AG04450 (cell line): ENCODE measurements at regions not wholly inside any gene's neighbourhood (a gene's known extent, or its start where the extent isn't known, plus 50 kb on each side); places are given as distances from the start of the nearest gene placed in this dataset.

Source experiments
- CTCF ChIA-PET: fragments of 300-600, 350-600 bp; formaldehyde crosslinking; extraction: SDS; loops from one replicate; lab custom pipeline; 2022; ENCODE audit warnings: antibody characterized with exemption, inconsistent platforms; lab: Charles Lee
- POLR2A ChIA-PET: fragments of 350-600 bp; formaldehyde crosslinking; extraction: SDS; loops from one replicate; lab custom pipeline; 2021; ENCODE audit warnings: antibody characterized with exemption, inconsistent platforms; lab: Yijun Ruan, JAX
- DNase-seq: peaks from one replicate; pipeline ENCODE4 v3.0.0-alpha.2; 2011; ENCODE audit warnings: low read depth, low spot score
- H3K27ac ChIP-seq: one replicate; pipeline ENCODE4 v1.5.1; 2012; ENCODE audit warnings: low read depth, low read length, control low read depth
- H3K27me3 ChIP-seq: one replicate; pipeline ENCODE4 v1.6.0; 2012; ENCODE audit warnings: low read length; ENCODE audit not compliant: control insufficient read depth, insufficient read depth
- H3K4me3 ChIP-seq: 2 replicates; pipeline ENCODE4 v1.5.1; 2011; ENCODE audit warnings: mild to moderate bottlenecking, low read depth, low read length, control low read depth
- H3K9me3 ChIP-seq: 2 replicates; pipeline ENCODE4 v1.5.1; 2012; ENCODE audit warnings: low read length; ENCODE audit not compliant: control insufficient read depth, insufficient read depth
- TF ChIP-seq, protein P1 (sequence below): IDR thresholded peaks from 2 replicates; pipeline ENCODE4 v1.5.1; 2011; ENCODE audit warnings: low read depth, low read length, control low read depth, inconsistent platforms

DNA sequence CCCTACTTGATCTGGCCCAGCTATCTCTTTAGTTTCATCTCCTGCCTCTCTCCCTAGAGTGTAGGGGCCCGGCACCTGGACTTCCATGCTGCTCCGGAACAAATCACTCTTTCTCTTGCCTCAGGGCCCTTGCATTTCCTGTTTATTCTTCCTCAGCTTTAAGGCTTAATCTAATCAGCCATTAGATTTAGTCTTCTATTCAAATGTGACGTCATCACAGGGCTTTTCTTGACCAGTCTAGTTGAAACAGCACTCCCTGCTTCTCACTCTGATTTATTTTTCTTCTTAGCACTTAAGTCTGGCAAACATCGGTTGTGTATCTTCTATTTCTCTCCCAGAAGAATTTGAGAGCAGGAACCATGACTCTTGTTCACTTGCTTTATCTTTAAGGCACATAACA lies 564.1 kb downstream of the EFNB2 start:
- H3K9me3 ChIP-seq, result no peaks in the 10 kb centered on the region
- H3K27ac ChIP-seq, result no peak overlapping the region
- POLR2A ChIA-PET, result no interaction called here
- CTCF ChIA-PET, result no interaction called here
- TF ChIP-seq, protein P1, sequence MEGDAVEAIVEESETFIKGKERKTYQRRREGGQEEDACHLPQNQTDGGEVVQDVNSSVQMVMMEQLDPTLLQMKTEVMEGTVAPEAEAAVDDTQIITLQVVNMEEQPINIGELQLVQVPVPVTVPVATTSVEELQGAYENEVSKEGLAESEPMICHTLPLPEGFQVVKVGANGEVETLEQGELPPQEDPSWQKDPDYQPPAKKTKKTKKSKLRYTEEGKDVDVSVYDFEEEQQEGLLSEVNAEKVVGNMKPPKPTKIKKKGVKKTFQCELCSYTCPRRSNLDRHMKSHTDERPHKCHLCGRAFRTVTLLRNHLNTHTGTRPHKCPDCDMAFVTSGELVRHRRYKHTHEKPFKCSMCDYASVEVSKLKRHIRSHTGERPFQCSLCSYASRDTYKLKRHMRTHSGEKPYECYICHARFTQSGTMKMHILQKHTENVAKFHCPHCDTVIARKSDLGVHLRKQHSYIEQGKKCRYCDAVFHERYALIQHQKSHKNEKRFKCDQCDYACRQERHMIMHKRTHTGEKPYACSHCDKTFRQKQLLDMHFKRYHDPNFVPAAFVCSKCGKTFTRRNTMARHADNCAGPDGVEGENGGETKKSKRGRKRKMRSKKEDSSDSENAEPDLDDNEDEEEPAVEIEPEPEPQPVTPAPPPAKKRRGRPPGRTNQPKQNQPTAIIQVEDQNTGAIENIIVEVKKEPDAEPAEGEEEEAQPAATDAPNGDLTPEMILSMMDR, result no peak
- DNase-seq, result no peak
- no peak overlapping the region for H3K4me3 ChIP-seq
- H3K27me3 ChIP-seq, result no peaks in the 10 kb centered on the region

DNA sequence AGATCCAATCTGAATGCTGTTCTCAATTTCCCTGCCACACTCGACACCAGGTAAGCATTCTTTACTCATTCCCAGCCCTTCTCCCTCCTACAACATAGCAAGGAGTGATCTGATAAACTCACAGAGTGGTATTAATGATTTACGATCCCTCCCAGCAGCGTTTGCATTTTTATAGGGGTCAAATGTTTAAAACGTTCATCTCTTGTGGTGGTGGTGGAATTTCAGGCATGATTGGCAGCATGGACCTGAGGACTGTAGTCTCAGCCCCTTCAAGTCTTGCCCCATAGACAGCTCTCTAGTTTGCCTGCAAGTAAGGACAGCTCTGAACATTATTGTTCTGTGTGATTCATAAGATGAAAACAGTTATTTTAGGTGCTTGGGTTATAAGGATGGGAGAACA lies 565.7 kb downstream of the EFNB2 start:
- no peak for DNase-seq
- Histone ChIP-seq H3K27ac (no peak overlapping the region), H3K4me3 (no peak overlapping the region), H3K9me3 (no peaks in the 10 kb centered on the region), H3K27me3 (no peaks in the 10 kb centered on the region)
- CTCF ChIA-PET, result interaction anchor here (0.6 kb wide), 1 partner anchor 59 kb away, joined by 3 read pairs; no protein-coding TSS in a partner anchor
- POLR2A ChIA-PET, result no interaction called here
- TF ChIP-seq, protein P1, result no peak

DNA sequence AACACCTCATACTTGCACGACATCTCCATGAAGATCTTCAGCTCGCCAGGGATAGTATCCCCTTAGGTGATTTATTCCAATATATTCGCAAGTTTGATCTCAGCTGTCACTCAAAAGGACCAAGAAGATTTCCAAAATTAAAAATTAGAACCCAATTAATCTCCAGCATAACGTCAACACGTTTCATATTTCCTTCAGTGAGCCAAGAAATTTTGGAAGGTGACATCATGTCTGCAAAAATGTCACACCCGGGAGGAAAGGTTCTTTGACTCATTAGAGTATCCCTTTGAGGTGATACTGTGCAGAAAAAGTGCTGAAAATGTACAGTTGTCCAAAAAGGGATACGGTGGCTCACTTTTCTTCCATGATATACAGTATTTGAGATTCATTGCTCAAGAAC lies 569.6 kb downstream of the EFNB2 start:
- Histone ChIP-seq H3K9me3 (no peaks in the 10 kb centered on the region), H3K27me3 (no peaks in the 10 kb centered on the region), H3K4me3 (no peak overlapping the region), H3K27ac (no peak overlapping the region)
- ChIA-PET POLR2A (no interaction called here), CTCF (no interaction called here)
- DNase-seq, result no peak
- TF ChIP-seq, protein P1, result no peak

DNA sequence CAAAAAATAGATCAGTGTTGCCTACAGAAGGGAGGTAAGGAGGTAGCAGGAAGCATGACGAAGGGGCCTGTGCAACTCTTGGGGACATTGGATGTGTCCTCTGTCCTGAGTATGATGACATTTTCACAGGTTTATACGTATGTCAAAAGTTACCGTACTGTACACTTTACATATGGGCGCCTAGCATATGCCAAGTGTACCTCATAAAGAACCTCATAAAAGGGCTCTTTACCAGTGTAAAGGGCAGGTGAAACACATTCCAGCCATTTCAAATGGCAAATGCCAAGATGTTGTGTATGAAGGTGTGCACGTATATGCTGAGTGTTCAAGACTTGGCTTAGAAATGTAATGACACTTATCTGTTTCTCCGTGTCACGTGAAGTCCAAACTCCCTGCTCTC lies 573.4 kb downstream of the EFNB2 start:
- Histone ChIP-seq H3K9me3 (no peaks in the 10 kb centered on the region), H3K27me3 (no peaks in the 10 kb centered on the region), H3K27ac (no peak overlapping the region), H3K4me3 (no peak overlapping the region)
- TF ChIP-seq, protein P1, result no peak
- POLR2A ChIA-PET, result no interaction called here
- no peak for DNase-seq
- CTCF ChIA-PET, result no interaction called here

DNA sequence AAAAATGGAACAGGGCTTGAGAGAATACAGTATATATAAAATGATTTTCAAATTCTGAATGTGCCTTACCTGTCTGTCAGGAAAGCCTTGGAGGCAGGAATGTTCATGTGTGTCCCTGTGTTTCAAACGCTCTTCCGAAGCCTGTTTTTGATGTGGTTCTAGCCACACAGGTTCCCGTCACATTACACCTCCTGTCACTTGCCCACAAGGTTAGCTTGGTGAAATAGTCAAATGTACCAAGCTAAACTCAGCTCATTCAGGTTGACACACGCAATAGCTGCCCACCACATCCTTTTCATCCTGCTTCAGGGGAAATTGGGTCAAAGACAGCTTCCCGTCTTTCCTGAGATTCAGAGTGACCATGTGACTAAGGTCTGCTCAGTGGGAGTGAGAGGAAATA lies 574.0 kb downstream of the EFNB2 start:
- H3K27ac ChIP-seq, result no peak overlapping the region
- TF ChIP-seq, protein P1, result no peak
- H3K4me3 ChIP-seq, result no peak overlapping the region
- no peaks in the 10 kb centered on the region for H3K27me3 ChIP-seq
- no peaks in the 10 kb centered on the region for H3K9me3 ChIP-seq
- ChIA-PET CTCF (no interaction called here), POLR2A (no interaction called here)
- DNase-seq, result no peak
